ENCODE measurements at regions not wholly inside any gene's neighbourhood (a gene's known extent, or its start where the extent isn't known, plus 50 kb on each side); places are given as distances from the start of the nearest gene placed in this dataset.

GRCh38 chr15:29411299-29411698 lies 141.7 kb upstream of the NSMCE3 start:
- no peak overlapping the region for H3K27ac ChIP-seq (ENCODE audit: low read depth, low read length)
- CTCF ChIA-PET (ENCODE audit: partially characterized antibody), result no interaction called here
- no peak overlapping the region for H3K4me3 ChIP-seq (ENCODE audit: extremely low read depth in 1 of 4, insufficient read depth in 2 of 4, low read depth in 3 of 4, low read length in 4 of 4)
- WGBS, 2 experiments (ENCODE audit: extremely low coverage in 1 of 2, insufficient coverage in 1 of 2, insufficient read length in 1 of 2, insufficient replicate concordance in 2 of 2, low coverage in 1 of 2, low lambda C conversion rate in 2 of 2, missing lambda C conversion rate in 1 of 2), result 86% methylated on average over 3 of the region's 3 CpGs; no CpG with 5 or more reads in 1 of the 2 experiments
- no peaks in the 10 kb centered on the region for H3K27me3 ChIP-seq (replicated peaks in 1 of 4; ENCODE audit: control insufficient read depth in 3 of 4, extremely low read depth in 1 of 4, insufficient read depth in 3 of 4, low read length in 3 of 4)
- no peak overlapping the region for H2BK20ac ChIP-seq (ENCODE audit: low read length)
- H2AK5ac ChIP-seq (ENCODE audit: low read depth, low read length), result no peak overlapping the region
- no peak overlapping the region for H3K4me2 ChIP-seq (ENCODE audit: insufficient read depth in 1 of 2, low read depth in 2 of 2, low read length in 2 of 2)
- H4K8ac ChIP-seq (ENCODE audit: extremely low read depth, insufficient read depth, low read length), result no peak overlapping the region
- H4K5ac ChIP-seq (ENCODE audit: insufficient read length, low read depth, low read length), result no peak overlapping the region
- no peak overlapping the region for H3K9ac ChIP-seq (replicated peaks in 1 of 4; ENCODE audit: extremely low read depth in 1 of 4, low read depth in 3 of 4, low read length in 3 of 4)
- no peaks in the 10 kb centered on the region for H3K23me2 ChIP-seq (ENCODE audit: low read depth, low read length)
- no peak overlapping the region for H4K91ac ChIP-seq (replicated peaks; ENCODE audit: insufficient read length, low read length)
- DNase-seq (ENCODE audit: low read depth in 1 of 2, low spot score in 2 of 2) (no peak), FAIRE-seq (no peak)
- H2AFZ ChIP-seq (ENCODE audit: low read length), result no peak overlapping the region
- no peaks in the 10 kb centered on the region for H3K9me3 ChIP-seq (ENCODE audit: insufficient read depth in 2 of 2, low read depth in 1 of 2, low read length in 1 of 2)
- no peaks in the 10 kb centered on the region for H4K20me1 ChIP-seq (replicated peaks in 1 of 2; ENCODE audit: control insufficient read depth in 1 of 2, insufficient read depth in 2 of 2, low read length in 2 of 2)
- no peak overlapping the region for H3K56ac ChIP-seq (replicated peaks; ENCODE audit: insufficient read length, low read depth, low read length)
- H3K79me2 ChIP-seq (ENCODE audit: control insufficient read depth in 1 of 2, insufficient read depth in 2 of 2, low read length in 2 of 2), result no peaks in the 10 kb centered on the region
- no peak overlapping the region for H3K4ac ChIP-seq (replicated peaks; ENCODE audit: insufficient read length, low read depth, low read length)
- H3K36me3 ChIP-seq (ENCODE audit: control insufficient read depth in 2 of 4, insufficient read depth in 4 of 4, low read length in 3 of 4), result no peaks in the 10 kb centered on the region
- H3K18ac ChIP-seq (ENCODE audit: extremely low read depth, low read length), result no peak overlapping the region
- H2BK12ac ChIP-seq (ENCODE audit: low read depth, low read length), result no peak overlapping the region
- no peak overlapping the region for H2BK120ac ChIP-seq (replicated peaks; ENCODE audit: low read depth, low read length)
- no peaks in the 10 kb centered on the region for H3K79me1 ChIP-seq (ENCODE audit: low read depth, low read length)
- peaks cover 7 to 12% (median 9%) of the 10 kb centered on the region in 4 experiments; a peak in 5 of 7 replicates for H3K4me1 ChIP-seq (replicated peaks in 1 of 4; ENCODE audit: control insufficient read depth in 3 of 4, insufficient read depth in 4 of 4, low read length in 3 of 4)
- no peak overlapping the region for H2BK5ac ChIP-seq (ENCODE audit: low read depth, low read length)
- H2BK15ac ChIP-seq (ENCODE audit: low read length), result no peak overlapping the region
- no peak overlapping the region for H3K14ac ChIP-seq (ENCODE audit: insufficient read length)
- H3K23ac ChIP-seq (ENCODE audit: insufficient read length), result no peak overlapping the region
- POLR2A ChIA-PET (ENCODE audit: partially characterized antibody), result no interaction called here
- no peak for TF ChIP-seq ZNF274 (IDR thresholded peaks at IDR 0.05; ENCODE audit: borderline replicate concordance, extremely low read depth, low read length)
- TF ChIP-seq PHF8 (conservative IDR thresholded peaks at IDR 0.05; ENCODE audit: low read depth, low read length), result no peak
- no peak for TF ChIP-seq RXRA (IDR thresholded peaks at IDR 0.05; ENCODE audit: insufficient read depth, low read depth, low read length)
- TF ChIP-seq TBP (IDR thresholded peaks at IDR 0.05; ENCODE audit: low read depth, low read length), result no peak
- no peak for TF ChIP-seq TAF7 (optimal IDR thresholded peaks at IDR 0.05; ENCODE audit: borderline replicate concordance, low read depth, low read length)
- no peak for TF ChIP-seq GABPA (IDR thresholded peaks at IDR 0.05; ENCODE audit: borderline replicate concordance, insufficient read depth, low read length)
- no peak for TF ChIP-seq CTBP2 (IDR thresholded peaks at IDR 0.05; ENCODE audit: borderline replicate concordance, insufficient read depth, insufficient read length, low read length)
- TF ChIP-seq BACH1 (IDR thresholded peaks at IDR 0.05; ENCODE audit: low read length), result no peak
- TF ChIP-seq CBX5 (IDR thresholded peaks at IDR 0.05; ENCODE audit: low read depth, low read length), result no peak
- no peak for TF ChIP-seq RFX5 (IDR thresholded peaks at IDR 0.05; ENCODE audit: borderline replicate concordance, low read depth, low read length)
- no peak for TF ChIP-seq TCF12 (IDR thresholded peaks at IDR 0.05; ENCODE audit: low read depth, low read length)
- TF ChIP-seq ASH2L (IDR thresholded peaks at IDR 0.05; ENCODE audit: low read length), result no peak
- TF ChIP-seq BCL11A (IDR thresholded peaks at IDR 0.05; ENCODE audit: low read depth in 2 of 2, low read length in 2 of 2), result no peak
- no peak for TF ChIP-seq POLR2A (IDR thresholded peaks at IDR 0.05; ENCODE audit: control extremely low read depth in 1 of 2, low read depth in 2 of 2, low read length in 2 of 2)
- TF ChIP-seq SIX5 (IDR thresholded peaks at IDR 0.05; ENCODE audit: low read depth, low read length), result no peak
- no peak for TF ChIP-seq POLR2AphosphoS5 (IDR thresholded peaks at IDR 0.05; ENCODE audit: low read depth, low read length)

Measured in H1 (cell line).